Uterus (tissue), 2 donors: ENCODE measurements at regions not wholly inside any gene's neighbourhood (a gene's known extent, or its start where the extent isn't known, plus 50 kb on each side); places are given as distances from the start of the nearest gene placed in this dataset.

Experiments used
- POLR2A ChIP-seq, 2 donors: fragments of 450-650 bp; IDR thresholded peaks; one replicate each; pipeline ENCODE4 v1.6.1; 2016; ENCODE audit warnings: antibody characterized with exemption in 2 of 2, mild to moderate bottlenecking in 1 of 2, moderate library complexity in 1 of 2
- TF ChIP-seq, protein P1 (sequence below), 4 experiments: fragments of 200-600 bp in 2 of 4; fragments of 450-650 bp in 2 of 4; sonication (generic) in 2 of 4; IDR thresholded peaks; one replicate each; pipeline ENCODE4 v1.5.1; 2016 to 2019; ENCODE audit warnings: antibody characterized with exemption in 4 of 4, mild to moderate bottlenecking in 2 of 4, moderate library complexity in 1 of 4

DNA sequence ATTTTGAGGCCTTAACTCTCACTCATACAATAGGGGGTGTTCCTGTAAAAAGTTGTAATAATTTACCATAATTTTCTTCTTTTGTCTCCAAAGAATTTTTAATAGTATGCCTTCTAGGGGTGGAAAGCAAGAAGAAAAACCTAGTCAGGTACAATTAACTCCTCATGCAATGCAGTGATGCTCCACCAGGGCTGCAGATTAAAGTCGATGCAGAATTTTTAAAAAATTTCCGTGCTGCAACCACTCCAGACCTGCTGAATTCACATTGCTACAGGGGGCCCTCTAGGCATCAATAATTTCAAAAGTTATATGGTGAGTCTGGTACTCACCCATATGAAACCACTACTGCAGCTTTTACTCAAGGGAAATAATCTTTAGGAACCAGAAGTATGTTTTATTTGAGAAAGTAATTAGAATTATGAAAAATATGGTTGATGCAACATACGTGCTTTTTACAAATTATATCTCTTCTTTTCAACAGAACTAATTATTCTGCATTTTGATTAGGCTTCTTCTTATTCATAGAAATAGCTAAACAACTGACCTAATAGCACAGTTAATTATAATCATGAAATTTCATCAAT is 353.2 kb downstream of the BCAT1 start:
- TF ChIP-seq POLR2A (IDR thresholded peaks at IDR 0.05): no peak
- TF ChIP-seq, protein P1, sequence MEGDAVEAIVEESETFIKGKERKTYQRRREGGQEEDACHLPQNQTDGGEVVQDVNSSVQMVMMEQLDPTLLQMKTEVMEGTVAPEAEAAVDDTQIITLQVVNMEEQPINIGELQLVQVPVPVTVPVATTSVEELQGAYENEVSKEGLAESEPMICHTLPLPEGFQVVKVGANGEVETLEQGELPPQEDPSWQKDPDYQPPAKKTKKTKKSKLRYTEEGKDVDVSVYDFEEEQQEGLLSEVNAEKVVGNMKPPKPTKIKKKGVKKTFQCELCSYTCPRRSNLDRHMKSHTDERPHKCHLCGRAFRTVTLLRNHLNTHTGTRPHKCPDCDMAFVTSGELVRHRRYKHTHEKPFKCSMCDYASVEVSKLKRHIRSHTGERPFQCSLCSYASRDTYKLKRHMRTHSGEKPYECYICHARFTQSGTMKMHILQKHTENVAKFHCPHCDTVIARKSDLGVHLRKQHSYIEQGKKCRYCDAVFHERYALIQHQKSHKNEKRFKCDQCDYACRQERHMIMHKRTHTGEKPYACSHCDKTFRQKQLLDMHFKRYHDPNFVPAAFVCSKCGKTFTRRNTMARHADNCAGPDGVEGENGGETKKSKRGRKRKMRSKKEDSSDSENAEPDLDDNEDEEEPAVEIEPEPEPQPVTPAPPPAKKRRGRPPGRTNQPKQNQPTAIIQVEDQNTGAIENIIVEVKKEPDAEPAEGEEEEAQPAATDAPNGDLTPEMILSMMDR (IDR thresholded peaks at IDR 0.05): no peak
